GM10248 (cell line): ENCODE measurements at regions not wholly inside any gene's neighbourhood (a gene's known extent, or its start where the extent isn't known, plus 50 kb on each side); places are given as distances from the start of the nearest gene placed in this dataset.

Source experiments
- CTCF ChIA-PET: fragments of 300-600 bp; sonication (Branson Sonifier 250); formaldehyde crosslinking; extraction: SDS; loops from one replicate; lab custom pipeline; 2021; ENCODE audit warnings: antibody characterized with exemption; lab: Yijun Ruan, JAX
- POLR2A ChIA-PET: fragments of 350-650 bp; sonication (Branson Sonifier 250); formaldehyde crosslinking; extraction: SDS; loops from one replicate; lab custom pipeline; 2020; ENCODE audit warnings: antibody characterized with exemption; lab: Yijun Ruan, JAX
- DNase-seq: peaks from one replicate; pipeline ENCODE4 v3.0.0; 2012; ENCODE audit errors: extremely low spot score
- CTCF ChIP-seq: IDR thresholded peaks from 2 replicates; pipeline ENCODE4 v1.5.1; 2012; ENCODE audit warnings: mild to moderate bottlenecking, low read depth; ENCODE audit errors: extremely low read depth, missing control alignments, control extremely low read depth

- DNase-seq: no peak
- CTCF ChIA-PET: no interaction called here
- TF ChIP-seq CTCF: no peak
These were observed 201.3 kb downstream of the TEX29 start for GRCh38 chr13:111521691-111522229.

GRCh38 chr13:111525320-111526118, 205.1 kb downstream of the TEX29 start:
- POLR2A ChIA-PET: no interaction called here
- CTCF ChIA-PET: no interaction called here
- DNase-seq: no peak
- TF ChIP-seq CTCF: no peak

More at GRCh38 chr13:111521691-111522229, 201.3 kb downstream of the TEX29 start:
- POLR2A ChIA-PET: no interaction called here

GRCh38 chr13:111526922-111527321, 206.5 kb downstream of the TEX29 start:
- DNase-seq: no peak
- CTCF ChIA-PET: no interaction called here
- POLR2A ChIA-PET: no interaction called here
- no peak for TF ChIP-seq CTCF

GRCh38 chr13:111527614-111528229, 207.3 kb downstream of the TEX29 start:
- TF ChIP-seq CTCF: no peak
- ChIA-PET CTCF (no interaction called here), POLR2A (no interaction called here)
- DNase-seq: no peak

- ChIA-PET CTCF (no interaction called here), POLR2A (no interaction called here)
- DNase-seq: no peak
- no peak for TF ChIP-seq CTCF
These were observed 208.1 kb downstream of the TEX29 start for GRCh38 chr13:111528513-111528912.

GRCh38 chr13:111530137-111530870, 209.9 kb downstream of the TEX29 start:
- ChIA-PET POLR2A (no interaction called here), CTCF (no interaction called here)
- TF ChIP-seq CTCF: no peak
- DNase-seq: no peak
